ENCODE measurements at regions not wholly inside any gene's neighbourhood (a gene's known extent, or its start where the extent isn't known, plus 50 kb on each side); places are given as distances from the start of the nearest gene placed in this dataset.

GRCh38 chr9:103819936-103820335, 274.2 kb upstream of the SMC2 start:
- Mint-ChIP-seq H3K27ac (no peak overlapping the region), H3K27me3 (no peaks in the 10 kb centered on the region), H3K4me3 (no peak overlapping the region), H3K4me1 (no peaks in the 10 kb centered on the region), H3K36me3 (no peaks in the 10 kb centered on the region), H3K9me3 (no peaks in the 10 kb centered on the region)
- DNase-seq (ENCODE audit: low spot score in 2 of 2) (no peak), ATAC-seq (ENCODE audit: low read depth) (no peak)

- Mint-ChIP-seq H3K4me1 (no peaks in the 10 kb centered on the region), H3K27me3 (no peaks in the 10 kb centered on the region), H3K4me3 (no peak overlapping the region), H3K9me3 (no peaks in the 10 kb centered on the region), H3K36me3 (no peaks in the 10 kb centered on the region), H3K27ac (no peak overlapping the region)
- ATAC-seq (ENCODE audit: low read depth) (no peak), DNase-seq (ENCODE audit: low spot score in 2 of 2) (no peak)
Observed at GRCh38 chr9:103821115-103821514, 273.0 kb upstream of the SMC2 start.

DNA sequence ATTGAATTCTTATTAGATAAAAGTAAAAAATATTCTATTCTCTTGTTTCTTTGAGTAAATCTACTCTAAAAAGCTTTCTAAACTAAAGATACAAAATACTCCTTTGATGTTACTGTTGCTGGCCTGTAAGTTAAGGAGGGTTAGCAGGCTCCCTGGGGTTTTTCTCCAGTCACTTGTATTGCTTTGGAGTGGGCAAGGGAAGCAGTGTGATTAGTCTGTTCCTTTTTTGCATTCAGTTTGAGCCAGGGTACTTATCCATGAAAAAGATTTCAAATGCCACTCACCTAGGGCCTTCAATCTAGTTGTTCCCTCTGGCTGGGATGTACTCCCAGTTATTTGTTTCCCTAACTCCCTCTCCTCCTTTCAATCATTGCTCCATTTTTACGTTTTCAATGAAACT, 256.2 kb upstream of the SMC2 start:
- H3K27ac Mint-ChIP-seq = no peak overlapping the region
- H3K27me3 Mint-ChIP-seq = no peaks in the 10 kb centered on the region
- no peak for ATAC-seq (ENCODE audit: low read depth)

GRCh38 chr9:103839197-103839596, 254.9 kb upstream of the SMC2 start:
- H3K36me3 Mint-ChIP-seq = no peaks in the 10 kb centered on the region
- no peak for ATAC-seq (ENCODE audit: low read depth)
- no peak overlapping the region for H3K4me3 Mint-ChIP-seq

More for the DNA sequence above, 256.2 kb upstream of the SMC2 start:
- no peak for DNase-seq (ENCODE audit: low spot score in 2 of 2)
- Mint-ChIP-seq H3K9me3 (no peaks in the 10 kb centered on the region), H3K4me3 (no peak overlapping the region), H3K4me1 (no peaks in the 10 kb centered on the region), H3K36me3 (no peaks in the 10 kb centered on the region)

DNA sequence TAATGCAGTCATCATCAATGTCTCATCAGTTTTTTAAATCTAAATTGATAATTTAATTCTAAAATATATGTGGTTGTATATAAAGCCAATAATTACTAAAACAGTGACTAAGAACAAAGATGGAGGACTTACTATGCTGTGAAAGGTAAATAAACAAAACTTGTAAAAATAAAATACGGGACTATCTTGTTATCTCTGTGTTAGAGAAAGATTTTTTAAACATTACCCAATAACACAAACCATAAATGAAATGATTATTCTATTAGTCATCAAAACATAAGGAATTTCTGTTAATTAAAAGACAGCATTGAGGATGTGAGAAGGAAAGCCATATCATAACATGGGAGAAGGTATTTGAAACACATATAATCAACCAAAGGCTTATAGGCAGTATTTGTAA, 226.2 kb upstream of the SMC2 start:
- no peak overlapping the region for H3K27ac Mint-ChIP-seq
- no peak overlapping the region for H3K4me3 Mint-ChIP-seq
- no peaks in the 10 kb centered on the region for H3K9me3 Mint-ChIP-seq
- no peak for ATAC-seq (ENCODE audit: low read depth)
- H3K27me3 Mint-ChIP-seq = no peaks in the 10 kb centered on the region
- H3K4me1 Mint-ChIP-seq = no peaks in the 10 kb centered on the region
- H3K36me3 Mint-ChIP-seq = no peaks in the 10 kb centered on the region
- no peak for DNase-seq (ENCODE audit: low spot score in 2 of 2)

More at GRCh38 chr9:103839197-103839596, 254.9 kb upstream of the SMC2 start:
- no peak for DNase-seq (ENCODE audit: low spot score in 2 of 2)
- Mint-ChIP-seq H3K27me3 (no peaks in the 10 kb centered on the region), H3K27ac (no peak overlapping the region), H3K9me3 (peaks cover 2% of the 10 kb centered on the region), H3K4me1 (no peaks in the 10 kb centered on the region)

GRCh38 chr9:103872811-103873210, 221.3 kb upstream of the SMC2 start:
- H3K36me3 Mint-ChIP-seq = no peaks in the 10 kb centered on the region

DNA sequence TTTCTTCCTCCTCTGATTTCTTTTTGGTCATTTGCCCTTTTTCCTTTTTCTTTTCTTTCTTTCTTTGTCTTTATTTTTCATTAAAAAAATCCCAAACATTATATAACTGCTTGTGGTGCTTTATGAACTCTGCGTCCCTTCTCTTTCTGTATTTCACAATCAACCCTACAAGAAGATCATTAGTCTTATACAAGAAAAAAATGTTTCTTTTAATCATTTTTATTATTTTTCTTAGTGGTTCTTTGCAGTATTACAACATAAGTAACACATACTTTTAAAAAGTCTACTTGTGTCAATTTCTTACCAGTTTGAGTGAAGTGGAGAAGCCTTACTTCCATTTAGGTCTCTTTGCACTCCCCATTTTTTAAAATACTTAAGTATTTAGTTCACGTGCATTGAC, 212.7 kb upstream of the SMC2 start:
- H3K4me1 Mint-ChIP-seq = no peaks in the 10 kb centered on the region
- no peak overlapping the region for H3K4me3 Mint-ChIP-seq
- H3K36me3 Mint-ChIP-seq = no peaks in the 10 kb centered on the region
- H3K27me3 Mint-ChIP-seq = no peaks in the 10 kb centered on the region
- H3K9me3 Mint-ChIP-seq = no peaks in the 10 kb centered on the region
- no peak overlapping the region for H3K27ac Mint-ChIP-seq
- DNase-seq (ENCODE audit: low spot score in 2 of 2) (no peak), ATAC-seq (ENCODE audit: low read depth) (no peak)

More at GRCh38 chr9:103872811-103873210, 221.3 kb upstream of the SMC2 start:
- Mint-ChIP-seq H3K27ac (no peak overlapping the region), H3K9me3 (peaks cover 2% of the 10 kb centered on the region), H3K4me1 (no peaks in the 10 kb centered on the region), H3K27me3 (no peaks in the 10 kb centered on the region), H3K4me3 (no peak overlapping the region)
- DNase-seq (ENCODE audit: low spot score in 2 of 2) = no peak
- ATAC-seq (ENCODE audit: low read depth) = no peak

GRCh38 chr9:103889989-103890388, 204.1 kb upstream of the SMC2 start:
- Mint-ChIP-seq H3K9me3 (no peaks in the 10 kb centered on the region), H3K36me3 (no peaks in the 10 kb centered on the region)
- ATAC-seq (ENCODE audit: low read depth) = no peak

DNA sequence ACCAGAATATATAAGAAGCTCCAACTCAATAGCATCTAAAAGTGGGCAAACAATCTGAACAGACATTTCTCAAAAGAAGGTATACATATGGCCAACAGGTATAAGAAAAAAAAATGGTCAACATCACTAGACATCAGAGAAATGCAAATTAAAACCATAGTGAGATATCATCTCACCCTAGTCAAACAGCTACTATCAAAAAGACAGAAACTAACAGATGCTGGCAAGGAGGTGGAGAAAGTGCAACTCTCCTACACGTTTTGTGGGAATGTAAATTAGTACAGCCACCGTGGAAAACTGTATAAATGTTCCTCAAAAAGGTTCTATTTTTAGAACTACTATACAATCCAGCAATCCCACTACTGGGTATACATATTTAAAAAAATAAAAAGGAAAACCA, 199.9 kb upstream of the SMC2 start:
- ATAC-seq (ENCODE audit: low read depth) (no peak), DNase-seq (ENCODE audit: low spot score in 2 of 2) (no peak)
- Mint-ChIP-seq H3K4me3 (no peak overlapping the region), H3K9me3 (no peaks in the 10 kb centered on the region), H3K4me1 (no peaks in the 10 kb centered on the region), H3K36me3 (no peaks in the 10 kb centered on the region), H3K27ac (no peak overlapping the region), H3K27me3 (no peaks in the 10 kb centered on the region)

More at GRCh38 chr9:103889989-103890388, 204.1 kb upstream of the SMC2 start:
- H3K4me3 Mint-ChIP-seq = no peak overlapping the region
- H3K27ac Mint-ChIP-seq = no peak overlapping the region
- no peaks in the 10 kb centered on the region for H3K4me1 Mint-ChIP-seq
- H3K27me3 Mint-ChIP-seq = no peaks in the 10 kb centered on the region
- DNase-seq (ENCODE audit: low spot score in 2 of 2) = no peak

DNA sequence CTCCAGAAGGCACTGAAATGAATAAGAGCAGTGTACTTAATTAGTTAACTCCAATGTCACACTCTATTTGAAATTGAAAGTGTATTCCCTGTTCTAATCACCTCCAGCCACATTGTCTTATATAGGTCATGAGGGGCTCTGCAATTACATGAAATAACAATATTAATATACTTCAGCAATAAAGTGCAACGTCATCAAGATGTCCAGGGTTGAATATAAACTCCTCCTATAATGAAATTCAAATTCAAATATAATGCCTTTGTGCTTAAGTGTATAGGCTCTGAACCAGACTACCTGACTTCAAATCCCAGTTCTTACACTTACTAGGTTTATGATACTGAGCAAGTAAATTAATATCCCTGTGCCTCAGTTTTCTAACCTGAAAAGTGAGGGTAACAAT, 195.6 kb upstream of the SMC2 start:
- Mint-ChIP-seq H3K4me3 (no peak overlapping the region), H3K27ac (no peak overlapping the region)

DNA sequence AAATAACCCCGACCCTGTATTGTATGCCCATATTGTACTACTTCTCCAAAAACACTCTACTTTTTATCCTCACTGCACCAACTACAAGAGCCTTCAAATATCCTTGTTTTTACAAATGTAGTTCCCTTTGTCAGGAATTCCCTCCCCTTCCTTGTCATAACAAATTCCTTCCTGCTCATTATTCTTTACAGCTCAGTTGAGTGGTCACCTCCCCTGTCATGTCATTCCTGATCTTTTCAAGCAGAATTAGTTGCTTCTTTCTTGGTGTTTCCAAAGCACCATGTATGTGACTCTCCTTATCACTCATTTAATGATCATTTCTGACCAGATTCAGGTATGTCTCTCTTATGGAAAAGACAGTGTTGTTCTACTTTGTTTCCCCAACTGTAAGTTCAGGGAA, 194.2 kb upstream of the SMC2 start:
- DNase-seq (ENCODE audit: low spot score in 2 of 2) (no peak), ATAC-seq (ENCODE audit: low read depth) (no peak)
- Mint-ChIP-seq H3K27me3 (no peaks in the 10 kb centered on the region), H3K36me3 (no peaks in the 10 kb centered on the region), H3K27ac (no peak overlapping the region), H3K4me3 (no peak overlapping the region), H3K9me3 (no peaks in the 10 kb centered on the region), H3K4me1 (no peaks in the 10 kb centered on the region)

More for the DNA sequence above, 195.6 kb upstream of the SMC2 start:
- no peak for ATAC-seq (ENCODE audit: low read depth)
- no peak for DNase-seq (ENCODE audit: low spot score in 2 of 2)
- H3K4me1 Mint-ChIP-seq = no peaks in the 10 kb centered on the region
- H3K27me3 Mint-ChIP-seq = no peaks in the 10 kb centered on the region
- H3K36me3 Mint-ChIP-seq = no peaks in the 10 kb centered on the region
- no peaks in the 10 kb centered on the region for H3K9me3 Mint-ChIP-seq

GRCh38 chr9:103900466-103900865, 193.6 kb upstream of the SMC2 start:
- no peaks in the 10 kb centered on the region for H3K4me1 Mint-ChIP-seq
- H3K9me3 Mint-ChIP-seq = no peaks in the 10 kb centered on the region
- H3K27me3 Mint-ChIP-seq = no peaks in the 10 kb centered on the region
- H3K27ac Mint-ChIP-seq = no peak overlapping the region
- H3K4me3 Mint-ChIP-seq = no peak overlapping the region
- DNase-seq (ENCODE audit: low spot score in 2 of 2) (no peak), ATAC-seq (ENCODE audit: low read depth) (no peak)
- H3K36me3 Mint-ChIP-seq = no peaks in the 10 kb centered on the region

GRCh38 chr9:103902263-103902662, 191.8 kb upstream of the SMC2 start:
- DNase-seq (ENCODE audit: low spot score in 2 of 2) = no peak
- H3K4me1 Mint-ChIP-seq = no peaks in the 10 kb centered on the region

GRCh38 chr9:103904242-103904641, 189.9 kb upstream of the SMC2 start:
- Mint-ChIP-seq H3K27ac (no peak overlapping the region), H3K9me3 (no peaks in the 10 kb centered on the region), H3K4me3 (no peak overlapping the region), H3K27me3 (no peaks in the 10 kb centered on the region), H3K4me1 (no peaks in the 10 kb centered on the region), H3K36me3 (no peaks in the 10 kb centered on the region)
- DNase-seq (ENCODE audit: low spot score in 2 of 2) (no peak), ATAC-seq (ENCODE audit: low read depth) (no peak)

More at GRCh38 chr9:103902263-103902662, 191.8 kb upstream of the SMC2 start:
- ATAC-seq (ENCODE audit: low read depth) = no peak
- Mint-ChIP-seq H3K9me3 (no peaks in the 10 kb centered on the region), H3K27ac (no peak overlapping the region), H3K36me3 (no peaks in the 10 kb centered on the region), H3K4me3 (no peak overlapping the region), H3K27me3 (no peaks in the 10 kb centered on the region)

- Mint-ChIP-seq H3K36me3 (no peaks in the 10 kb centered on the region), H3K9me3 (no peaks in the 10 kb centered on the region), H3K4me3 (no peak overlapping the region), H3K4me1 (no peaks in the 10 kb centered on the region), H3K27ac (no peak overlapping the region), H3K27me3 (no peaks in the 10 kb centered on the region)
- no peak for DNase-seq (ENCODE audit: low spot score in 2 of 2)
- no peak for ATAC-seq (ENCODE audit: low read depth)
Observed at GRCh38 chr9:103913899-103914298, 180.2 kb upstream of the SMC2 start.
